ENCODE measurements at regions not wholly inside any gene's neighbourhood (a gene's known extent, or its start where the extent isn't known, plus 50 kb on each side); places are given as distances from the start of the nearest gene placed in this dataset.

DNA sequence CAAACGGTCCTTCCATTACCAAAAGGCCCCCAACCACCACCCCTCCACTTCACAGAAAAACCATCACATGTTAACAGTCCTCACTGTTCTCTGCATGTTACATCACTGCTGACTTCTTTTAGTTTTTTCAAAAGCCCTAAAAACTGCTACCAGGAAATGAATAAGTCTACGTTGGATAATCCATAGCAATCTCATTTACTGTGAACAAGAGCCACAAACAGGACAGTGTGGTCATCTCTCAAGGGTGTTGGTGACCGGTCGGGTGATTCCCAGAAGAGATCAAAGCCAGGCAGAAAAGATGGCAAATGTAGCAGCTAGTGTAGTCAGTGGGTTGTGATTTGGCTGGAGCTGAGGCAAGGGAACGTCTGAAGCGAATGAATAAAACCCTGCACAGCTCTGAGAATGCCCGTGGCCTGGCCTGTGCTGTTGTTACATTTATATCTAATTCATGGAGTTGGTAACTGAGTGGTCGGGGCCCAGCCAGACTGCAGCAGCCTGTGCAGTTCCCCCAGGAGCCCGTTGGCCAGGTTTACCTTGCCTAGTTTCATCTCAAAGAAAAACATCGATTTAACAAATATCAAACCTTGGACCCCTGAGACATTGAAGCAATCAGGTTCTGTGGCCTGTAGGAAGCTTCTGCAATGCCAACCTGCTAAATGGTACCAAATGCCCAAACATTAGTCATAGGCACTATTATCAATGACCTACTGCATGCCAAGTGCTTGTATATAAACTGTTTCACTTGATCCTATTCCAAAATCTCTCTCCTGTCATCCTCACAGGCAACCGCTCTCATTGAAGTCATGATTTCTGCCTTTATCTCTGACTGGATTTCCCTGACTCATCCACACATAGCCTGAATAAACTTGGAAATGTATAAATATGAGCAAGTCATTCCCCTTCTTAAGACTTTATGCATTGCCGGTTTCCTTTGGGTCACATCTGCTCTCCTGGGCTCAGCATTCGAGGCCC lies 153.8 kb upstream of the SERP2 start:
- in situ Hi-C loops (cut with HindIII; ENCODE audit: low sequenced_read_pairs), result no loop called here
- no peak for DNase-seq (ENCODE audit: low spot score)

GRCh38 chr13:44220948-44221347 lies 152.7 kb upstream of the SERP2 start:
- in situ Hi-C loops (cut with HindIII; ENCODE audit: low sequenced_read_pairs), result no loop called here
- DNase-seq (ENCODE audit: low spot score), result no peak

DNA sequence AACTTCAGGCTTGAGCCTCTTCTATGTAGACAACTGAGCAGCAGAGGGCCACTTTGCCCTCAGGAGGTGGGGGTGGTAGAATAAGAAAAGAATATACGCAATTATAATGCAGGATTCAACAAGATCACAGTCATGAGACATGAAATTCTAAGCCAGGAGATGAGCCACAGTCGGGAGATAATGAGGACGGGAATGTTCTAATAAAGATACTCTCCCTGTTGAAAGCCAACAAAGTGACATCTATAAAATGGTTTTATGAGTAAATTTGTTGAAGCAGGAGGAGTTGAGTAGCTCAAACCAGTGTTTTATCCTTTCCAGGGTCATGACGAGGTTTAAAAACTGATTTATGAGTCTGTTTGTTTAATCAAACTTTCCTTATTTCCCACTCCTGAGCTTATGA lies 152.0 kb upstream of the SERP2 start:
- DNase-seq (ENCODE audit: low spot score), result no peak
- in situ Hi-C loops (cut with HindIII; ENCODE audit: low sequenced_read_pairs), result no loop called here

- in situ Hi-C loops (cut with HindIII; ENCODE audit: low sequenced_read_pairs), result no loop called here
- DNase-seq (ENCODE audit: low spot score), result no peak
Measured at GRCh38 chr13:44223770-44224444, 149.7 kb upstream of the SERP2 start.

DNA sequence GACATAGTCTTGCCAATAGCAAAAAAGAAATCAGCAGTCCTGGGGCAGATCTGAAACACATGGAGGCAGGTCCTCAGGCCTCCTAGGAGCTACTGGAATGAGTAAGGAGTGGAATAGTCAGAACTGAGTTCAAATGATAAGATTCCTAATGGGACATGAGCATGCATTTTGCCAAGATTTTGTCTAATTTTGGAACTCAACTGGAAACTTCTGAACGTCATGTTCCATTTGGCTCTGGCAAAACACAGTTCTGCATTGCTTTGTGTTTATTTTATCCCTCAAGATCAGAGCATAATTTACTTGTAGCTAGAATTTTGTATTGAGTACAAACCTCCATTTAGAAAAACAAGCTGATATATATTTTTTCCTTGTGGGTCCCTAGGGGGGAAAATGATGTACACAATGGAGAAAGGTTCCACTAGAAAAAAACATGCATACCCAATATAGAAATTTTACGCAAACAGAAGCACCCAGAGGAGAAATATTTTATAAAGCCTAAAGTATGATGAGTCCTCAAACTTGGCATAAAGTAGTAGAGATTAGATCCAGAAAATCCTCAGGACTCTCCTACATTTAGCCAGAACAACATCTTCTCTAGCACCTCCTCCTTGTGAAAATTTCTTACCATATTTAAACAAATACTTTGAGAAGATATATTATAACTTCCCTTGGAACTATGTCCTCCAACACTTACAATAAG lies 149.0 kb upstream of the SERP2 start:
- in situ Hi-C loops (cut with HindIII; ENCODE audit: low sequenced_read_pairs), result no loop called here
- peak; percentile 10 for DNase-seq (ENCODE audit: low spot score)

- in situ Hi-C loops (cut with HindIII; ENCODE audit: low sequenced_read_pairs), result no loop called here
Measured at GRCh38 chr13:44229371-44230030, 144.1 kb upstream of the SERP2 start.

GRCh38 chr13:44230071-44230470 lies 143.6 kb upstream of the SERP2 start:
- in situ Hi-C loops (cut with HindIII; ENCODE audit: low sequenced_read_pairs), result no loop called here

More at GRCh38 chr13:44229371-44230030, 144.1 kb upstream of the SERP2 start:
- DNase-seq (ENCODE audit: low spot score), result no peak

DNA sequence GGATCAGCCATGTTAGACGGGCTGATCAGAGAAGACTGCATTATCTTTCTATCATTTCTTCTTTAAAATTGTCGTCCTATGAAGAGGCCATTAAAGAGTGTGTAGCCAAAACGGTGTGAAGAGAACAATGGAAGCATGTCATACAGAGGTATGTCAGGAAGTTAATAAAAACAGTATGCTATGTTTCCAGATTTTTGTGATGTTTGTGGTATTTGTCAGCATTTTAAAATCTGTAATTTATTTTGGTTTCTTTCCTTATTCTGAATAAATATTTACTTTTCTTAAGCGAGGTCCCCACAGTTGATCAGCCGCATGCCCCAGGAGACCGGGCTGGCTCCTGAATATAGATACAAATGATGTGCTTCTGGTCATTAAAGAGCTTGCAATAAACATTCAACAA lies 142.9 kb upstream of the SERP2 start:
- in situ Hi-C loops (cut with HindIII; ENCODE audit: low sequenced_read_pairs), result no loop called here
- DNase-seq (ENCODE audit: low spot score), result no peak

More at GRCh38 chr13:44230071-44230470, 143.6 kb upstream of the SERP2 start:
- no peak for DNase-seq (ENCODE audit: low spot score)

- in situ Hi-C loops (cut with HindIII; ENCODE audit: low sequenced_read_pairs), result no loop called here
- DNase-seq (ENCODE audit: low spot score), result no peak
Measured at GRCh38 chr13:44231786-44232516, 141.7 kb upstream of the SERP2 start.

GRCh38 chr13:44232774-44233173 lies 140.8 kb upstream of the SERP2 start:
- in situ Hi-C loops (cut with HindIII; ENCODE audit: low sequenced_read_pairs), result no loop called here
- no peak for DNase-seq (ENCODE audit: low spot score)

GRCh38 chr13:44234566-44234965 lies 139.1 kb upstream of the SERP2 start:
- DNase-seq (ENCODE audit: low spot score), result no peak
- in situ Hi-C loops (cut with HindIII; ENCODE audit: low sequenced_read_pairs), result no loop called here

DNA sequence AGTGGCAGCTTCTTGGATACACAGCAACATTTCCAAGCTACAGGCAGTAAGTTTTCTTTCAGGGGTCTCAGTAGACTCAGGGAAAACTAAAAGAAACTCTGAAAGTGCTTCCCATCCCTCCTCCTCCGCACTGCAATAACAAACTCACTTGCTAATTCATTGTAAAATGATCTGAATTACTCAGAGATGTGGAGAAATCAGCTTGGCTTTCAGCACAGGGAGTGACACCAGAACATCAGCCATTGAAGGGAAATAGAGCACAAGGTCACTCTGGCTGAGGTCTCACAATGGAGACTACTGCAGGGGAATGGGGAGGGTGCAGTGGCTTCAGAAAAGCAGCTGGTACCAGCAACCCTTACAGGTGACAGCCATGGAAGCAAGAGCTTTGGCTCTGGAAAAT lies 137.3 kb upstream of the SERP2 start:
- in situ Hi-C loops (cut with HindIII; ENCODE audit: low sequenced_read_pairs), result loop anchor here (5.0 kb wide), 1 partner anchor 36 kb away; no protein-coding TSS in a partner anchor

GRCh38 chr13:44236801-44237207 lies 136.8 kb upstream of the SERP2 start:
- in situ Hi-C loops (cut with HindIII; ENCODE audit: low sequenced_read_pairs), result loop anchor here (5.0 kb wide), 1 partner anchor 35 kb away; no protein-coding TSS in a partner anchor

More for the DNA sequence above, 137.3 kb upstream of the SERP2 start:
- no peak for DNase-seq (ENCODE audit: low spot score)

DNA sequence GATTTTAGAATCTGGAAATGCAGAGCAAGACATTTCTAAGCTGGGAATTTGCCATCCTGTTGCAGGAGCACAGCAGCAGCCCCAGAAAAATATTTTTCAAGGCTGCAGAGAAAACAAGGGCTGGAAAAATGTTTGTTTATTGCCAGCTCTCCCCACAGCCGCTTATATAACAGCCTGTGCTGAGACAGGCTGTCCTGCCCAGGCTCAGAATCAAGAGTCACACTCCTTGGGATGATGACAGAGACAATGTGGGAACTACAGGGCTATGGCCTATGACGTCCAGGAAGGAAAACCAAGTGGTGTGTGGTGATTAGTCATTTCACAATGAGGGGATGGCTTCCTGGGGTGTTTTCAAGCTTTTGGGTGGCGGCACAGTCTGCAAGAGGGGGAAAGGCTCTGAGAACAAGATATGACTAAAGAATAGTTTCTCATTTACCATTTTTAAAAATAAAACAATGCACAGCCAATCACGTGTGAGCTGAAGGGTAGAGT lies 136.3 kb upstream of the SERP2 start:
- peak; percentile 64 for DNase-seq (ENCODE audit: low spot score)
- in situ Hi-C loops (cut with HindIII; ENCODE audit: low sequenced_read_pairs), result loop anchor here (5.0 kb wide), 1 partner anchor 35 kb away; no protein-coding TSS in a partner anchor

More at GRCh38 chr13:44236801-44237207, 136.8 kb upstream of the SERP2 start:
- DNase-seq (ENCODE audit: low spot score), result peak; percentile 7

DNA sequence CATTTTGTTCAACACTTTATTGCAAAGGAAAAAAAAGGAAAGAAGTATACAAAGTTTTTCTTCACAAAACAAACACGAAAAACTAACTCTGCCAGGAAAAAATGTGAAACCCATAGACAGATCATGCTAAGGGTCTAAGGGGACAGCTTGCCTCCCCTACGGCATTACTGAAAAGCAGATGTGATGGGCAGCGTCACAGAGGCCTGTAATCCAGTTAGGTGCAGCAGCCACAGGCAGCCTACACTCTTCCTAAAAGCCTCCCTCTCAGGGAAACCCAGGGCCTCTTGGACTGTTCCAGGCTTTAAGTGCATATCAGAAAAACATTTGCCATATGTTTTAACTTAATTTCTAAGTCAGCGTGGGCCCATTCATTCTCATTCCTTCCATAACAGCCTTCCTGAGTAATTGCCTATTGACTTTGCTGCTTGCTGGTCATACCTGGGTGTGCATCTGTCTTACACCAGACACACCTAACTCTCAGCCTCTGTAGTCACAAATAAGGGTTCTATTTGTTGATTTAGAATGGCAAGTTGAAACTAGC lies 135.7 kb upstream of the SERP2 start:
- in situ Hi-C loops (cut with HindIII; ENCODE audit: low sequenced_read_pairs), result loop anchor here (5.0 kb wide), 1 partner anchor 34 kb away; no protein-coding TSS in a partner anchor
- no peak for DNase-seq (ENCODE audit: low spot score)

GRCh38 chr13:44240611-44241145 lies 132.9 kb upstream of the SERP2 start:
- no peak for DNase-seq (ENCODE audit: low spot score)
- in situ Hi-C loops (cut with HindIII; ENCODE audit: low sequenced_read_pairs), result no loop called here

DNA sequence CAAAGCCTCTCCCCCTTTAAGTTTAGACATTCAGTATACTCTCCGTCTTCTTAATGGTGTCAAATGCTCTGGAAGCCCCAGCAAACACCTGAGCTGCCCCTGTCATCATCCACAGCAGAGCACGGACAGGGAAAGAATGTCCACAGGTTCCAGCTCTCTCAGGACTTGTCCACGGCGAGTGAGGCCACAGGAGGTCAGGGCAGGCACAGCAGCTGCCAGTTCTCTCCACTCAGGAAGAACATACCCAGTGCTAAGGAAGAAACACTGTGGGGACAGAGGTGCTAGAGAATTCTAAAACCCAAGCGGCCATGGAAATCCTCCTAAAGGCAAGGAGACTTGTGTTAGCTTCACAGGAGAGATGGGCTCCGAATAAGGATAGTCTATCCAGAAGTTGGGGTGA lies 132.0 kb upstream of the SERP2 start:
- DNase-seq (ENCODE audit: low spot score), result no peak
- in situ Hi-C loops (cut with HindIII; ENCODE audit: low sequenced_read_pairs), result no loop called here

DNA sequence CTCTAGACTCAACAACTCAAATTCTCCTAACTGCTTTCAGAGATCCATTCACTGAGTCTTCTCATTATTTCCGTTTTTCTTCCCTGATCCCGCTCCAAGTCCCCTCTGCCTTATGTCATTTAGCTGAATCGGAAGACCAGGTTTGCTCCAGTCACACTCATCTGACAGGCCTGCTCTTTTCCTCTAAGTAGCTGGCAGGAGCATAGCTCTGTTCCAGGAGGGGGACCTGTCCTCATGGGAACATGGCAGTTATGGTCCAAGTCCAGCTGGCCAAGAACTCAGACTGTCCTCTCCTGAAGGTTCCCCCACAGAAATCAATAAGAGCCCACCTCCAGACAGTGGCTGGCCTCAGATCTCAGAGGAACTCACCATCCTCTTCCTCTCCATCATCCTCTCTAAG lies 130.9 kb upstream of the SERP2 start:
- in situ Hi-C loops (cut with HindIII; ENCODE audit: low sequenced_read_pairs), result no loop called here
- DNase-seq (ENCODE audit: low spot score), result no peak

Measured in G401 (cell line).